ENCODE measurements at regions not wholly inside any gene's neighbourhood (a gene's known extent, or its start where the extent isn't known, plus 50 kb on each side); places are given as distances from the start of the nearest gene placed in this dataset.
A peak's percentile ranks its signal among the peaks of the same experiment; 100 is the strongest.

- Histone ChIP-seq H3K36me3 (no peaks in the 10 kb centered on the region), H3K4me3 (no peak overlapping the region), H3K4me1 (no peaks in the 10 kb centered on the region), H3K27ac (no peak overlapping the region), H3K9me3 (no peaks in the 10 kb centered on the region), H3K27me3 (no peaks in the 10 kb centered on the region)
- no peak for TF ChIP-seq CTCF (IDR thresholded peaks at IDR 0.05)
- no peak for TF ChIP-seq POLR2A (IDR thresholded peaks at IDR 0.05)
- 58 to 73% methylated on average over 2 of the region's 2 CpGs for WGBS, 2 donors
- no peak for DNase-seq
- intact Hi-C loops (cut with DNase I) = no loop called here
These were observed 292.7 kb downstream of the BCOR start for GRCh38 chrX:39805022-39805421.

- Histone ChIP-seq H3K27me3 (no peaks in the 10 kb centered on the region), H3K4me1 (no peaks in the 10 kb centered on the region), H3K27ac (no peak overlapping the region), H3K4me3 (no peak overlapping the region), H3K9me3 (no peaks in the 10 kb centered on the region), H3K36me3 (no peaks in the 10 kb centered on the region)
- intact Hi-C loops (cut with DNase I) = no loop called here
- TF ChIP-seq CTCF (IDR thresholded peaks at IDR 0.05) = no peak
- no peak for TF ChIP-seq POLR2A (IDR thresholded peaks at IDR 0.05)
- no peak for DNase-seq
- WGBS, 2 donors = 90% methylated on average over 4 to 5 of the region's 5 CpGs
These were observed 291.9 kb downstream of the BCOR start for GRCh38 chrX:39805825-39806224.

GRCh38 chrX:39808471-39808917, 289.3 kb downstream of the BCOR start:
- Histone ChIP-seq H3K27me3 (no peaks in the 10 kb centered on the region), H3K4me1 (no peaks in the 10 kb centered on the region), H3K27ac (peak overlapping the region in 1 of 4 donors; percentile 21), H3K9me3 (no peaks in the 10 kb centered on the region), H3K36me3 (no peaks in the 10 kb centered on the region), H3K4me3 (no peak overlapping the region)
- TF ChIP-seq POLR2A (IDR thresholded peaks at IDR 0.05) (no peak), CTCF (IDR thresholded peaks at IDR 0.05) (no peak)
- intact Hi-C loops (cut with DNase I) = no loop called here
- DNase-seq = no peak
- 50 to 53% methylated on average over 1 to 2 of the region's 7 CpGs for WGBS, 2 donors

- no peak for DNase-seq
- TF ChIP-seq POLR2A (IDR thresholded peaks at IDR 0.05) (no peak), CTCF (IDR thresholded peaks at IDR 0.05) (no peak)
- WGBS, 2 donors = 48 to 60% methylated on average over 4 of the region's 4 CpGs
- Histone ChIP-seq H3K4me1 (peaks cover 0 to 7% (median 0%) of the 10 kb centered on the region in 3 donors), H3K36me3 (no peaks in the 10 kb centered on the region), H3K27me3 (no peaks in the 10 kb centered on the region), H3K4me3 (no peak overlapping the region), H3K27ac (no peak overlapping the region), H3K9me3 (no peaks in the 10 kb centered on the region)
- intact Hi-C loops (cut with DNase I) = no loop called here
These were observed 288.4 kb downstream of the BCOR start for GRCh38 chrX:39809331-39809730.

- intact Hi-C loops (cut with DNase I) = loop anchor here (10.0 kb wide), 2 partner anchors 364 to 454 kb away; no protein-coding TSS in a partner anchor
- no peaks in the 10 kb centered on the region for H3K9me3 ChIP-seq
- no peak overlapping the region for H3K4me3 ChIP-seq
- DNase-seq = no peak
- 74 to 100% methylated on average over 1 to 2 of the region's 2 CpGs for WGBS, 2 donors
- H3K36me3 ChIP-seq = no peaks in the 10 kb centered on the region
- H3K27me3 ChIP-seq = no peaks in the 10 kb centered on the region
- no peak overlapping the region for H3K27ac ChIP-seq
- no peak for TF ChIP-seq POLR2A (IDR thresholded peaks at IDR 0.05)
- no peak for TF ChIP-seq CTCF (IDR thresholded peaks at IDR 0.05)
- peaks cover 0 to 9% (median 0%) of the 10 kb centered on the region in 3 donors for H3K4me1 ChIP-seq
These were observed 286.9 kb downstream of the BCOR start for GRCh38 chrX:39810901-39811300.
